Endothelial cell of umbilical vein (primary cell): ENCODE measurements at regions not wholly inside any gene's neighbourhood (a gene's known extent, or its start where the extent isn't known, plus 50 kb on each side); places are given as distances from the start of the nearest gene placed in this dataset.

Experiments used
- BruUV-seq: library from RNA; stranded (reverse); fragments of 400-500 nt; replicated peaks from 2 replicates; lab custom pipeline; 2021; lab: Mats Ljungman, UMichigan
- CTCF ChIA-PET: fragments of 300-600, 350-600 bp; sonication (Branson Sonifier 250); formaldehyde crosslinking; loops from one replicate; lab custom pipeline; 2021; ENCODE audit warnings: antibody characterized with exemption, inconsistent platforms; lab: Charles Lee
- POLR2A ChIA-PET: fragments of 300-600, 350-600 bp; sonication (Branson Sonifier 250); formaldehyde crosslinking; loops from one replicate; lab custom pipeline; 2021; ENCODE audit warnings: antibody characterized with exemption, inconsistent platforms; lab: Charles Lee
- DNase-seq: peaks from one replicate; pipeline ENCODE4 v3.0.0-alpha.2; 2011; ENCODE audit warnings: low read depth, low spot score
- FAIRE-seq: peaks from 2 replicates; lab custom pipeline; 2011; peaks lifted over from hg19 to GRCh38; lab: Jason Lieb, UNC
- H2AFZ ChIP-seq: 2 replicates; pipeline ENCODE4 v1.6.0; 2012; ENCODE audit warnings: low read depth, low read length, control low read depth, inconsistent platforms
- H3K27ac ChIP-seq: 2 replicates; pipeline ENCODE4 v1.5.1; 2011; ENCODE audit warnings: low read depth, mild to moderate bottlenecking, control low read depth, low read length, moderate library complexity; ENCODE audit not compliant: insufficient read depth
- H3K27me3 ChIP-seq, 2 experiments: 2 replicates each; pipeline versions ENCODE4 v1.6.0 to v1.6.1; 2011; ENCODE audit warnings: low read length in 2 of 2, mixed read lengths in 1 of 2; ENCODE audit not compliant: control insufficient read depth in 2 of 2, insufficient read depth in 2 of 2
- H3K36me3 ChIP-seq, 2 experiments: 2 replicates in 1 of 2; 3 replicates in 1 of 2; pipeline ENCODE4 v1.5.1; 2011; ENCODE audit warnings: low read length in 2 of 2, mild to moderate bottlenecking in 1 of 2, moderate library complexity in 1 of 2; ENCODE audit not compliant: control insufficient read depth in 2 of 2, insufficient read depth in 2 of 2; ENCODE audit errors: extremely low read depth in 1 of 2
- H3K4me1 ChIP-seq: 3 replicates; pipeline ENCODE4 v1.5.1; 2011; ENCODE audit warnings: mild to moderate bottlenecking, low read length; ENCODE audit not compliant: control insufficient read depth, insufficient read depth; ENCODE audit errors: extremely low read depth
- H3K4me2 ChIP-seq: 2 replicates; pipeline ENCODE4 v1.6.1; 2011; ENCODE audit warnings: low read length, control low read depth, mixed read lengths; ENCODE audit not compliant: insufficient read depth
- H3K4me3 ChIP-seq, 3 experiments: fragments of 200-600 bp in 1 of 3; sonication (generic), shearing (Covaris generic) in 1 of 3; replicated peaks in 1 of 3; 2 replicates each; pipeline ENCODE4 v1.5.1; 2011 to 2016; ENCODE audit warnings: control low read depth in 3 of 3, low read length in 3 of 3, mild to moderate bottlenecking in 2 of 3, inconsistent platforms in 1 of 3, low read depth in 1 of 3, moderate library complexity in 1 of 3; ENCODE audit not compliant: insufficient read depth in 1 of 3
- H3K79me2 ChIP-seq: 2 replicates; pipeline ENCODE4 v1.6.0; 2012; ENCODE audit warnings: low read length, inconsistent platforms; ENCODE audit not compliant: control insufficient read depth, insufficient read depth
- H3K9ac ChIP-seq: replicated peaks from 2 replicates; pipeline ENCODE3; 2011; ENCODE audit warnings: low read length, control low read depth; ENCODE audit not compliant: insufficient read depth; ENCODE audit errors: extremely low read depth
- H3K9me1 ChIP-seq: replicated peaks from 3 replicates; pipeline ENCODE4 v1.6.0; 2011; ENCODE audit warnings: mild to moderate bottlenecking, low read length; ENCODE audit not compliant: control insufficient read depth, insufficient read depth; ENCODE audit errors: extremely low read depth
- H3K9me3 ChIP-seq: replicated peaks from 2 replicates; pipeline ENCODE4 v1.5.1; 2012; ENCODE audit warnings: low read length, inconsistent platforms; ENCODE audit not compliant: control insufficient read depth, insufficient read depth
- H4K20me1 ChIP-seq: replicated peaks from 2 replicates; pipeline ENCODE3; 2011; ENCODE audit warnings: mild to moderate bottlenecking, low read length; ENCODE audit not compliant: control insufficient read depth, insufficient read depth; ENCODE audit errors: extremely low read depth
- CTCF ChIP-seq, 2 donors: IDR thresholded peaks; 1 replicate in 1 of 2; 2 replicates in 1 of 2; pipeline ENCODE4 v1.5.1; 2011; ENCODE audit warnings: low read length in 2 of 2, mild to moderate bottlenecking in 2 of 2, moderate library complexity in 2 of 2, control low read depth in 1 of 2, inconsistent platforms in 1 of 2, low read depth in 1 of 2; ENCODE audit not compliant: insufficient read depth in 1 of 2; ENCODE audit errors: extremely low read depth in 1 of 2
- EZH2 ChIP-seq: IDR thresholded peaks from 2 replicates; pipeline ENCODE4 v1.6.1; 2012; ENCODE audit warnings: borderline replicate concordance, low read depth, mild to moderate bottlenecking, moderate library complexity, low read length, inconsistent platforms; ENCODE audit not compliant: severe bottlenecking
- FOS ChIP-seq: IDR thresholded peaks from 2 replicates; pipeline ENCODE4 v1.6.1; 2011; ENCODE audit warnings: mild to moderate bottlenecking, low read length, moderate library complexity, borderline replicate concordance; ENCODE audit not compliant: insufficient read depth
- GATA2 ChIP-seq: IDR thresholded peaks from 2 replicates; pipeline ENCODE4 v1.7.0; 2011; ENCODE audit warnings: low read depth, mild to moderate bottlenecking, moderate library complexity, mixed read lengths, low read length; ENCODE audit not compliant: insufficient read length, insufficient read depth
- JUN ChIP-seq: IDR thresholded peaks from 2 replicates; pipeline ENCODE4 v1.6.1; 2011; ENCODE audit warnings: borderline replicate concordance, low read depth; ENCODE audit not compliant: insufficient read length, insufficient read depth
- MAX ChIP-seq: IDR thresholded peaks from 2 replicates; pipeline ENCODE4 v1.6.1; 2011; ENCODE audit not compliant: insufficient read depth, insufficient read length
- MYC ChIP-seq: IDR thresholded peaks from one replicate; pipeline ENCODE4 v1.6.1; 2011; ENCODE audit warnings: mild to moderate bottlenecking, low read depth, low read length
- POLR2A ChIP-seq: IDR thresholded peaks from 2 replicates; pipeline ENCODE4 v1.6.1; 2012; ENCODE audit warnings: low read depth, mild to moderate bottlenecking, control low read depth, low read length
- POLR2AphosphoS5 ChIP-seq: IDR thresholded peaks from 2 replicates; pipeline ENCODE4 v1.6.1; 2012; ENCODE audit warnings: low read depth, mild to moderate bottlenecking, control low read depth, low read length, moderate library complexity; ENCODE audit not compliant: insufficient read depth
- dilution Hi-C: fragments of 300-500 bp; cut with MboI; formaldehyde crosslinking; loops from one replicate; pipeline ENCODE4 v1.15.0; 2019; ENCODE audit warnings: low sequenced_read_pairs; ENCODE audit not compliant: extremely low pct_ligation_motif_present
- intact Hi-C: fragments of 100-400 bp; cut with micrococcal nuclease; formaldehyde crosslinking; loops from one replicate; pipeline ENCODE4 v1.10.0; 2022

GRCh38 chr16:64440005-64440404 lies 681.9 kb downstream of the CDH11 start:
- H3K27ac ChIP-seq: no peak overlapping the region
- no peak for FAIRE-seq
- H3K79me2 ChIP-seq: no peaks in the 10 kb centered on the region
- no peak for DNase-seq
- CTCF ChIA-PET: no interaction called here
- POLR2A ChIA-PET: no interaction called here
- no peaks in the 10 kb centered on the region for H3K27me3 ChIP-seq
- no TSS peak for BruUV-seq
- intact Hi-C loops (no loop called here), dilution Hi-C loops (no loop called here)
- no peaks in the 10 kb centered on the region for H3K9me1 ChIP-seq
- peaks cover 5% of the 10 kb centered on the region for H3K4me1 ChIP-seq
- no peak overlapping the region for H3K4me2 ChIP-seq
- no peaks in the 10 kb centered on the region for H3K9me3 ChIP-seq
- no peaks in the 10 kb centered on the region for H3K36me3 ChIP-seq
- H3K9ac ChIP-seq: no peak overlapping the region
- no peaks in the 10 kb centered on the region for H4K20me1 ChIP-seq
- H3K4me3 ChIP-seq: no peak overlapping the region
- no peak overlapping the region for H2AFZ ChIP-seq
- no peak for TF ChIP-seq MYC
- TF ChIP-seq EZH2: no peak
- TF ChIP-seq CTCF (IDR thresholded peaks at IDR 0.05; ENCODE audit: extremely low read depth in 1 of 2, insufficient read depth in 1 of 2, low read depth in 1 of 2, low read length in 2 of 2): no peak
- no peak for TF ChIP-seq JUN
- no peak for TF ChIP-seq FOS
- TF ChIP-seq GATA2: no peak
- TF ChIP-seq POLR2A: no peak
- no peak for TF ChIP-seq POLR2AphosphoS5
- no peak for TF ChIP-seq MAX
